Natural killer cell (primary cell): ENCODE measurements at regions not wholly inside any gene's neighbourhood (a gene's known extent, or its start where the extent isn't known, plus 50 kb on each side); places are given as distances from the start of the nearest gene placed in this dataset.

Experiments used
- ATAC-seq, 3 donors: fragments of 150-1000 bp in 2 of 3; fragments of 200-7000 bp in 1 of 3; cut with Tn5 transposase; 1 replicate in 1 of 3; 2 replicates in 2 of 3; pipeline ENCODE4 v1.10.0; 2021; ENCODE audit warnings: mild to moderate bottlenecking in 2 of 3, moderate library complexity in 2 of 3
- DNase-seq, 2 donors: peaks; one replicate each; pipeline versions ENCODE4 v3.0.0 to v3.0.0-alpha.2; 2013 to 2021; ENCODE audit warnings: mixed read lengths in 1 of 2
- H3K27ac ChIP-seq: one replicate; pipeline ENCODE4 v1.5.1; 2013; ENCODE audit warnings: mild to moderate bottlenecking, low read length
- H3K27me3 ChIP-seq: one replicate; pipeline ENCODE4 v1.6.1; 2013; ENCODE audit warnings: low read length; ENCODE audit not compliant: control insufficient read depth, insufficient read depth
- H3K36me3 ChIP-seq: one replicate; pipeline ENCODE4 v1.6.1; 2013; ENCODE audit warnings: low read length; ENCODE audit not compliant: control insufficient read depth, insufficient read depth
- H3K4me1 ChIP-seq: one replicate; pipeline ENCODE4 v1.6.1; 2013; ENCODE audit warnings: low read length; ENCODE audit not compliant: control insufficient read depth, insufficient read depth
- H3K4me3 ChIP-seq: one replicate; pipeline ENCODE4 v1.5.1; 2013; ENCODE audit warnings: low read length
- H3K9me3 ChIP-seq: one replicate; pipeline ENCODE4 v1.6.1; 2013; ENCODE audit warnings: low read length; ENCODE audit not compliant: control insufficient read depth, insufficient read depth
- H3K27ac Mint-ChIP-seq, 2 donors: one replicate each; pipeline ENCODE4 v1.8.0; 2022; ENCODE audit warnings: mild to moderate bottlenecking in 2 of 2, mixed read lengths in 2 of 2, moderate library complexity in 1 of 2
- H3K27me3 Mint-ChIP-seq, 2 donors: one replicate each; pipeline ENCODE4 v1.8.0; 2022; ENCODE audit warnings: low read depth in 2 of 2, mixed read lengths in 2 of 2
- H3K36me3 Mint-ChIP-seq: one replicate; pipeline ENCODE4 v1.8.0; 2022; ENCODE audit warnings: mixed read lengths
- H3K4me1 Mint-ChIP-seq, 2 donors: one replicate each; pipeline ENCODE4 v1.8.0; 2022; ENCODE audit warnings: mixed read lengths in 2 of 2
- H3K4me3 Mint-ChIP-seq: one replicate; pipeline ENCODE4 v1.8.0; 2022; ENCODE audit warnings: mild to moderate bottlenecking, moderate library complexity, mixed read lengths
- H3K9me3 Mint-ChIP-seq, 2 donors: one replicate each; pipeline ENCODE4 v1.8.0; 2022; ENCODE audit warnings: mixed read lengths in 2 of 2
- CTCF ChIP-seq: fragments of 200-600 bp; IDR thresholded peaks from one replicate; pipeline ENCODE4 v1.8.0; 2022; ENCODE audit warnings: antibody characterized with exemption
- WGBS: methylation state at CpG from one replicate; pipeline ENCODE4 v1.1.7; 2013; ENCODE audit warnings: missing lambda C conversion rate; ENCODE audit not compliant: insufficient coverage; 5-methylcytosine and 5-hydroxymethylcytosine counted together
- intact Hi-C: fragments of 100-400 bp; cut with micrococcal nuclease; formaldehyde crosslinking; loops from one replicate; pipeline ENCODE4 v1.14.2; 2022

DNA sequence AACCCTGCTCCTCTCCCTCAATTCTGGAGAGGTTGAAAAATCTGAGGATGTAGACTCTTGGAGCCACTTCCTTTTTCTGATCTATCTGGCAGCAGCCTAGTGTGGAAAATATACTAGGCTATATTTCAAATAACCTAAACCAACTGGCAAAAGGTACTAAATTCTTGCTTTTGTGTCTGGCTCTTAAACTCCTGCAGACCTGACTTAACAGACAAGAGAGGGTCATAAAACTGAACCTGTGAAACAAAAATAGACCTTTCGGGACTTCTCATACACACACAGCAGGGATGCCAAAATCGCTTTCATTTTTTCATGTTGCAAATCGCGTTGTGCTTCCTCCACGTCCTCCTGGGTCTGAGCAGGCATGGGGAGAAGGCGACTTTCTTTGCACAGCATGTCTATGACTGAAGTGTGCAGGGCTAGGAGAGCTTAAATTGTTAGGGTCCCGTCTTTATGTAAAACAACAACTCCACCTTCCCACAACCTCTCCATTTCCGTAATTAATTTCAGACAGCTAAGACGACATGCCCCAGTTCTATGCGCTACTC, 520.7 kb upstream of the PSMD7 start:
- H3K4me1 ChIP-seq, result no peaks in the 10 kb centered on the region
- ATAC-seq (no peak), DNase-seq (no peak)
- no peaks in the 10 kb centered on the region for H3K27me3 ChIP-seq
- no peaks in the 10 kb centered on the region for H3K36me3 ChIP-seq
- no peaks in the 10 kb centered on the region for H3K9me3 ChIP-seq
- Mint-ChIP-seq H3K9me3 (peaks cover 0 to 2% of the 10 kb centered on the region in 2 donors), H3K4me3 (no peak overlapping the region), H3K36me3 (no peaks in the 10 kb centered on the region), H3K27me3 (no peaks in the 10 kb centered on the region), H3K27ac (no peak overlapping the region), H3K4me1 (no peaks in the 10 kb centered on the region)
- intact Hi-C loops, result no loop called here
- WGBS, result 91% methylated on average over 7 of the region's 10 CpGs
- H3K4me3 ChIP-seq, result no peak overlapping the region
- no peak for TF ChIP-seq CTCF
- H3K27ac ChIP-seq, result no peak overlapping the region

DNA sequence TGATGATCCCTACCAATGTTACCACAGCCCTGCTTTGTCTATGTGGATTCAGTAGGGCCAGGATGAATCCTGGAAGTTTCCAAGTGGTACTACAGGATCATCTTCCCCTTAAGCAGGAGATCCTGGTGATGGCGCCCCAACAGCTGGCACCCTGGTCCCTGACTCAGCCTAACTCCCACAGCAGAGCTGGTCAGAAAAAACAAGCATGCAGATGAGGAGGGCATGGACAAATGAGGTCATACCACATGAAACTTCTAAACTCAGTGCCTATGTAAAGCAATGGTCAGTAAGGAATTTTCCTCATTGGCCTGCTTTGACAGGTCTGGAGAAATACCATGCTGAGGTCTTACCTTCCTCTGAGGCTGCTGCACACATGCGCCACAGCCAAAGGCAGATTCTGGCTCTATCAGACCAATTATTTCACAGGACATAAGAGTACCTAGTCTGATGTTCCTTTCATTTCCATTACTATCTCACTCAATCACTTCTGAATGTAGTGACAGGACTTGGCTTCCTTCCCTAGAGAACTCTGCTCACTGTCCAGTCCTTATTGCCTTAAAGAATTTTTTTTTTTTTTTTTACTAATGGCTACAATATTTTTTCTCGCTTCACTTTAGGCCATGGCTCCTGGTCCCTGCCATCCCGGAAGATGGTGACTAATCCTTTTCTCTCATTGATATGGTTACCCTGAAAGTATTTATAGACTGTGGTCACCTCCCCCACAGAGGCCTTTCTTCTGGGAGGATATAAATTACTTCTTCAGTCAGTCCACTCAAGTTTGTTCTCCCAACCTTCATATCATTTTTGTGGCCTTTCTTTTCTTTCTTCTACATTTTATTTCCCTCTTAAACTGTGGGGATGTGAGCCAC, 525.2 kb upstream of the PSMD7 start:
- Histone ChIP-seq H3K4me3 (no peak overlapping the region), H3K27me3 (no peaks in the 10 kb centered on the region), H3K9me3 (no peaks in the 10 kb centered on the region), H3K27ac (no peak overlapping the region), H3K4me1 (no peaks in the 10 kb centered on the region), H3K36me3 (no peaks in the 10 kb centered on the region)
- ATAC-seq (no peak), DNase-seq (no peak)
- TF ChIP-seq CTCF, result no peak
- intact Hi-C loops, result no loop called here
- Mint-ChIP-seq H3K4me1 (no peaks in the 10 kb centered on the region), H3K4me3 (no peak overlapping the region), H3K27ac (no peak overlapping the region), H3K27me3 (no peaks in the 10 kb centered on the region), H3K9me3 (peaks cover 0 to 2% of the 10 kb centered on the region in 2 donors), H3K36me3 (no peaks in the 10 kb centered on the region)
- WGBS, result 89% methylated on average over 2 of the region's 4 CpGs

DNA sequence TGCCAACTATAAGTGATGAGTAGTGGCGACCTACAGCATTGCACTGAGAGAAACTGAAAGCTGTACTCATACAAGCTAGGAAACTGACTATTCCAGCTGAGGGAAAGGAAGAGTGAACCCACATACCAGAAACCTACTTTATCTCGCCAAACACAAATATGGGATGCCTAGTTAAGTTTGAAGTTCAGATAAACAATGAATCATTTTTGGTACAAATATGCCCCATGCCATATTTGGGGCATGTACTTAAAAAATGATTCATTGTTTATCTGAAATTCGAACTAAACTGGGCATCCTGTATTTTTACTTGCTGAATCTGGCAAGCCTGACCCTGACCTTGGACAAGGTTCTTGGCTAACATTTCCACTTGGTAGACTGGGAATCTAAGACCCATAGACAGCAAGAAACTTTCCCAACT, 527.8 kb upstream of the PSMD7 start:
- Mint-ChIP-seq H3K4me3 (no peak overlapping the region), H3K27ac (no peak overlapping the region), H3K9me3 (peaks cover 0 to 2% of the 10 kb centered on the region in 2 donors), H3K36me3 (no peaks in the 10 kb centered on the region), H3K27me3 (no peaks in the 10 kb centered on the region), H3K4me1 (no peaks in the 10 kb centered on the region)
- no peak for TF ChIP-seq CTCF
- WGBS, result 82% methylated on average over 2 of the region's 3 CpGs
- intact Hi-C loops, result no loop called here
- Histone ChIP-seq H3K4me1 (no peaks in the 10 kb centered on the region), H3K36me3 (no peaks in the 10 kb centered on the region), H3K4me3 (no peak overlapping the region), H3K27ac (no peak overlapping the region), H3K27me3 (no peaks in the 10 kb centered on the region), H3K9me3 (no peaks in the 10 kb centered on the region)
- DNase-seq, result no peak
- no peak for ATAC-seq
